Endodermal cell (in vitro differentiated cells): ENCODE measurements at regions not wholly inside any gene's neighbourhood (a gene's known extent, or its start where the extent isn't known, plus 50 kb on each side); places are given as distances from the start of the nearest gene placed in this dataset.

Source experiments
- DNase-seq: peaks from one replicate; pipeline ENCODE4 v3.0.0-alpha.2; 2017
- H3K27ac ChIP-seq: 2 replicates; pipeline ENCODE4 v1.5.1; 2013; ENCODE audit warnings: mild to moderate bottlenecking, low read depth, low read length, moderate library complexity
- H3K27me3 ChIP-seq: 2 replicates; pipeline ENCODE4 v1.6.1; 2013; ENCODE audit warnings: mild to moderate bottlenecking, low read length, moderate library complexity; ENCODE audit not compliant: insufficient read depth, control insufficient read depth, poor library complexity, severe bottlenecking
- H3K36me3 ChIP-seq: 2 replicates; pipeline ENCODE4 v1.7.0; 2013; ENCODE audit warnings: mild to moderate bottlenecking, low read length, moderate library complexity; ENCODE audit not compliant: control insufficient read depth, insufficient read depth
- H3K4me1 ChIP-seq: one replicate; pipeline ENCODE4 v1.7.0; 2013; ENCODE audit warnings: low read length; ENCODE audit not compliant: control insufficient read depth, insufficient read depth
- H3K4me3 ChIP-seq: 2 replicates; pipeline ENCODE4 v1.5.1; 2013; ENCODE audit warnings: mild to moderate bottlenecking, low read length, moderate library complexity
- H3K9ac ChIP-seq: 2 replicates; pipeline ENCODE4 v1.6.1; 2013; ENCODE audit warnings: mild to moderate bottlenecking, low read length, moderate library complexity; ENCODE audit not compliant: poor library complexity, severe bottlenecking; ENCODE audit errors: extremely low read depth
- H3K9me3 ChIP-seq: 2 replicates; pipeline ENCODE4 v1.6.1; 2013; ENCODE audit warnings: mild to moderate bottlenecking, low read length, moderate library complexity; ENCODE audit not compliant: control insufficient read depth
- H3K27ac Mint-ChIP-seq: 2 replicates; pipeline ENCODE4 v1.8.0; 2020; ENCODE audit warnings: mixed read lengths
- H3K27me3 Mint-ChIP-seq: 2 replicates; pipeline ENCODE4 v1.8.0; 2021; ENCODE audit warnings: mild to moderate bottlenecking, mixed read lengths; ENCODE audit not compliant: insufficient read depth
- H3K36me3 Mint-ChIP-seq: 2 replicates; pipeline ENCODE4 v1.8.0; 2020; ENCODE audit warnings: low read depth, mixed read lengths
- H3K4me1 Mint-ChIP-seq: 2 replicates; pipeline ENCODE4 v1.8.0; 2020; ENCODE audit warnings: mixed read lengths
- H3K4me3 Mint-ChIP-seq: 2 replicates; pipeline ENCODE4 v1.8.0; 2020; ENCODE audit warnings: mild to moderate bottlenecking, moderate library complexity, mixed read lengths
- H3K9me3 Mint-ChIP-seq: 2 replicates; pipeline ENCODE4 v1.8.0; 2020; ENCODE audit warnings: mild to moderate bottlenecking, mixed read lengths
- CTCF ChIP-seq: fragments of 200-600 bp; sonication (generic); conservative IDR thresholded peaks from 2 replicates; pipeline ENCODE4 v1.5.0; 2021; ENCODE audit warnings: antibody characterized with exemption, mild to moderate bottlenecking
- WGBS, 2 experiments: methylation state at CpG; one replicate each; pipeline versions ENCODE4 v1.1.5 to v1.1.7; 2013; ENCODE audit warnings: missing lambda C conversion rate in 2 of 2, mixed read lengths in 1 of 2; ENCODE audit not compliant: insufficient coverage in 1 of 2, insufficient read length in 1 of 2; 5-methylcytosine and 5-hydroxymethylcytosine counted together

GRCh38 chr10:44467900-44468299 is 83.0 kb upstream of the CXCL12 start:
- no peaks in the 10 kb centered on the region for H3K4me1 Mint-ChIP-seq
- 88 to 100% methylated on average over 1 to 4 of the region's 4 CpGs for WGBS, 2 experiments

GRCh38 chr10:44468525-44468924 is 83.6 kb upstream of the CXCL12 start:
- Histone ChIP-seq H3K9me3 (no peaks in the 10 kb centered on the region), H3K9ac (no peak overlapping the region), H3K36me3 (no peaks in the 10 kb centered on the region), H3K27me3 (no peaks in the 10 kb centered on the region), H3K4me3 (no peak overlapping the region), H3K4me1 (no peaks in the 10 kb centered on the region), H3K27ac (no peak overlapping the region)
- H3K27me3 Mint-ChIP-seq, result no peaks in the 10 kb centered on the region
- no peaks in the 10 kb centered on the region for H3K9me3 Mint-ChIP-seq
- no peaks in the 10 kb centered on the region for H3K36me3 Mint-ChIP-seq
- WGBS, 2 experiments, result 91 to 95% methylated on average over 11 of the region's 11 CpGs
- no peak for TF ChIP-seq CTCF
- no peak overlapping the region for H3K4me3 Mint-ChIP-seq
- no peak for DNase-seq
- no peak overlapping the region for H3K27ac Mint-ChIP-seq
- H3K4me1 Mint-ChIP-seq, result no peaks in the 10 kb centered on the region

More at GRCh38 chr10:44467900-44468299, 83.0 kb upstream of the CXCL12 start:
- no peaks in the 10 kb centered on the region for H3K4me1 ChIP-seq
- no peak overlapping the region for H3K27ac Mint-ChIP-seq
- no peak for DNase-seq
- no peak overlapping the region for H3K4me3 Mint-ChIP-seq
- no peaks in the 10 kb centered on the region for H3K9me3 ChIP-seq
- H3K9ac ChIP-seq, result no peak overlapping the region
- no peaks in the 10 kb centered on the region for H3K36me3 ChIP-seq
- H3K9me3 Mint-ChIP-seq, result no peaks in the 10 kb centered on the region
- H3K27ac ChIP-seq, result no peak overlapping the region
- no peaks in the 10 kb centered on the region for H3K27me3 ChIP-seq
- no peak overlapping the region for H3K4me3 ChIP-seq
- no peak for TF ChIP-seq CTCF
- H3K27me3 Mint-ChIP-seq, result no peaks in the 10 kb centered on the region
- no peaks in the 10 kb centered on the region for H3K36me3 Mint-ChIP-seq

GRCh38 chr10:44468965-44469364 is 84.1 kb upstream of the CXCL12 start:
- Mint-ChIP-seq H3K36me3 (no peaks in the 10 kb centered on the region), H3K27ac (no peak overlapping the region), H3K9me3 (no peaks in the 10 kb centered on the region), H3K4me3 (no peak overlapping the region), H3K4me1 (no peaks in the 10 kb centered on the region), H3K27me3 (no peaks in the 10 kb centered on the region)
- TF ChIP-seq CTCF, result no peak
- WGBS, 2 experiments, result 60 to 83% methylated on average over 2 to 4 of the region's 4 CpGs
- Histone ChIP-seq H3K4me3 (no peak overlapping the region), H3K9ac (no peak overlapping the region), H3K36me3 (no peaks in the 10 kb centered on the region), H3K27ac (no peak overlapping the region), H3K9me3 (no peaks in the 10 kb centered on the region), H3K4me1 (no peaks in the 10 kb centered on the region), H3K27me3 (no peaks in the 10 kb centered on the region)
- no peak for DNase-seq
